ENCODE measurements at regions not wholly inside any gene's neighbourhood (a gene's known extent, or its start where the extent isn't known, plus 50 kb on each side); places are given as distances from the start of the nearest gene placed in this dataset.

GRCh38 chr20:63132715-63133471 is 83.0 kb downstream of the YTHDF1 start:
- no peak for DNase-seq (ENCODE audit: low read depth in 2 of 2)
- no peak for TF ChIP-seq CTCF (IDR thresholded peaks at IDR 0.05; ENCODE audit: low read depth, low read length)
- no peak overlapping the region for H3K4me3 ChIP-seq (replicated peaks in 1 of 2; ENCODE audit: low read depth in 2 of 2, low read length in 2 of 2)

- H3K4me3 ChIP-seq (replicated peaks in 1 of 2; ENCODE audit: low read depth in 2 of 2, low read length in 2 of 2) = no peak overlapping the region
- no peak for TF ChIP-seq CTCF (IDR thresholded peaks at IDR 0.05; ENCODE audit: low read depth, low read length)
- no peak for DNase-seq (ENCODE audit: low read depth in 2 of 2)
Observed at GRCh38 chr20:63132131-63132714, 83.7 kb downstream of the YTHDF1 start.

GRCh38 chr20:63130658-63131577 is 85.0 kb downstream of the YTHDF1 start:
- H3K4me3 ChIP-seq (replicated peaks in 1 of 2; ENCODE audit: low read depth in 2 of 2, low read length in 2 of 2) = no peak overlapping the region
- DNase-seq (ENCODE audit: low read depth in 2 of 2) = no peak
- no peak for TF ChIP-seq CTCF (IDR thresholded peaks at IDR 0.05; ENCODE audit: low read depth, low read length)

DNA sequence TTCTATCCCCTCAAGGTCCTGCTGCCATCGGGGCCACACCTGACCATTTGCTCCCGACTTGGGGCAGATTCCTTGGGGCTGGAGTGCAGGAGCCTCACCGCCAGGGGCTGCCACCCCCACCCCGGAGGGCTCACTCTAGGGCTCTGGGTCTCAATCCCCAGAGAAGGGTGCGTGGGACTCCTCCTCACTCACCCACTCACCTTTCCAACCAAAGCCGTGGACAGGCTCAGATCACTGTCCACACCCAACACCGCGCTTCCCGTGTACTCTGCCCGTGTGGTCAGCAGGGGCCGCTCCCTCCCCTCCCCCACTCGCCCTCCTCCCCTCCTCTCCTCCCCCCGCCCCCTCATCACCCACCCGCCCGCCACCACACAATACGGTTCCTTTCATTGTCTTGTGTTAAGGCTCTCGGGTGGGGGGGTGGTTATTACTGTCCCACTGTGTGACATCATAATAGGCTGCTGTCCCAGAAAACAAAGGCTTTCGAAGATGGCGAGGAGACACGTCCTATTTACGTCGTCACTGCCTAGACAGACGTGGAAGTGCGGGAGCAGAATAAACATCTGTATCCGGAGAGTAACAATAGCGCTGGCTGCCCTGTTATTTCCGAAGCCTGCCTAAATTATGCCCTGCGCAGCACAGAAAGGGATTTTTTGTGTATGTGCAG is 85.8 kb downstream of the YTHDF1 start:
- DNase-seq (ENCODE audit: low read depth in 2 of 2) = no peak
- TF ChIP-seq CTCF (IDR thresholded peaks at IDR 0.05; ENCODE audit: low read depth, low read length) = no peak
- H3K4me3 ChIP-seq (replicated peaks in 1 of 2; ENCODE audit: low read depth in 2 of 2, low read length in 2 of 2) = no peak overlapping the region

GRCh38 chr20:63129376-63129965 is 86.5 kb downstream of the YTHDF1 start:
- no peak overlapping the region for H3K4me3 ChIP-seq (replicated peaks in 1 of 2; ENCODE audit: low read depth in 2 of 2, low read length in 2 of 2)
- no peak for DNase-seq (ENCODE audit: low read depth in 2 of 2)
- no peak for TF ChIP-seq CTCF (IDR thresholded peaks at IDR 0.05; ENCODE audit: low read depth, low read length)

- no peak for DNase-seq (ENCODE audit: low read depth in 2 of 2)
- TF ChIP-seq CTCF (IDR thresholded peaks at IDR 0.05; ENCODE audit: low read depth, low read length) = no peak
Observed at GRCh38 chr20:63128956-63129355, 87.0 kb downstream of the YTHDF1 start.

More at GRCh38 chr20:63128956-63129355, 87.0 kb downstream of the YTHDF1 start:
- H3K4me3 ChIP-seq (replicated peaks in 1 of 2; ENCODE audit: low read depth in 2 of 2, low read length in 2 of 2) = no peak overlapping the region

All from cardiac fibroblast (primary cell).